Hepatic stellate cell (primary cell): ENCODE measurements at regions not wholly inside any gene's neighbourhood (a gene's known extent, or its start where the extent isn't known, plus 50 kb on each side); places are given as distances from the start of the nearest gene placed in this dataset.
"Not testable (repeated sequence)": the region's sequence is repeated elsewhere in the genome, so short reads cannot be mapped to it uniquely, and the experiment has no call there.

Source experiments
- DNase-seq: peaks from one replicate; pipeline ENCODE4 v3.0.0; 2011; ENCODE audit warnings: low spot score

GRCh38 chr5:133881576-133882388 lies 86.6 kb downstream of the C5orf15 start:
- DNase-seq, result no peak

- DNase-seq, result no peak
These were observed 90.2 kb downstream of the C5orf15 start for GRCh38 chr5:133878236-133878555.

GRCh38 chr5:133877351-133878235 lies 90.8 kb downstream of the C5orf15 start:
- no peak for DNase-seq

- DNase-seq, result no peak
These were observed 92.2 kb downstream of the C5orf15 start for GRCh38 chr5:133876266-133876665.

GRCh38 chr5:133875179-133875578 lies 93.2 kb downstream of the C5orf15 start:
- no peak for DNase-seq

- DNase-seq, result no peak
These were observed 95.0 kb downstream of the C5orf15 start for GRCh38 chr5:133873449-133873848.

GRCh38 chr5:133870661-133871060 lies 97.8 kb downstream of the C5orf15 start:
- no peak for DNase-seq

- no peak for DNase-seq
These were observed 98.7 kb downstream of the C5orf15 start for GRCh38 chr5:133869519-133870335.

- DNase-seq, result peak; percentile 78
These were observed 99.4 kb downstream of the C5orf15 start for GRCh38 chr5:133868946-133869518.

GRCh38 chr5:133867851-133868545 lies 100.4 kb downstream of the C5orf15 start:
- DNase-seq, result no peak

GRCh38 chr5:133867341-133867740 lies 101.1 kb downstream of the C5orf15 start:
- no peak for DNase-seq

GRCh38 chr5:133866903-133867245 lies 101.6 kb downstream of the C5orf15 start:
- DNase-seq, result no peak

- DNase-seq, result no peak
These were observed 102.1 kb downstream of the C5orf15 start for GRCh38 chr5:133866160-133866902.

- no peak for DNase-seq
These were observed 103.3 kb downstream of the C5orf15 start for GRCh38 chr5:133865113-133865512.

- DNase-seq, result no peak
These were observed 103.7 kb downstream of the C5orf15 start for GRCh38 chr5:133864711-133865110.

GRCh38 chr5:133863857-133864585 lies 104.4 kb downstream of the C5orf15 start:
- no peak for DNase-seq

GRCh38 chr5:133861161-133861737 lies 107.2 kb downstream of the C5orf15 start:
- DNase-seq, result no peak

- DNase-seq, result no peak
These were observed 109.4 kb downstream of the C5orf15 start for GRCh38 chr5:133859073-133859472.

GRCh38 chr5:133857595-133858313 lies 110.7 kb downstream of the C5orf15 start:
- not testable (repeated sequence) for DNase-seq
